NCI-H1105 (cell line): ENCODE measurements at regions not wholly inside any gene's neighbourhood (a gene's known extent, or its start where the extent isn't known, plus 50 kb on each side); places are given as distances from the start of the nearest gene placed in this dataset.
"Not testable (repeated sequence)": the region's sequence is repeated elsewhere in the genome, so short reads cannot be mapped to it uniquely, and the experiment has no call there.

Experiments
- DNase-seq: peaks from one replicate; lab custom pipeline; 2025; lab: John Stamatoyannopoulos, UW

- not testable (repeated sequence) for DNase-seq
These were observed 390.6 kb downstream of the PRIM2 start for GRCh38 chr6:57708061-57708460.

- DNase-seq, result not testable (repeated sequence)
These were observed 405.1 kb downstream of the PRIM2 start for GRCh38 chr6:57722546-57722945.

- not testable (repeated sequence) for DNase-seq
These were observed 406.5 kb downstream of the PRIM2 start for GRCh38 chr6:57723815-57724401.

- DNase-seq, result not testable (repeated sequence)
These were observed 412.0 kb downstream of the PRIM2 start for GRCh38 chr6:57729407-57729806.

GRCh38 chr6:57730726-57731125 is 413.3 kb downstream of the PRIM2 start:
- peak; percentile 1 for DNase-seq

- DNase-seq, result not testable (repeated sequence)
These were observed 430.3 kb downstream of the PRIM2 start for GRCh38 chr6:57747716-57748115.

- not testable (repeated sequence) for DNase-seq
These were observed 442.4 kb downstream of the PRIM2 start for GRCh38 chr6:57759850-57760249.

- not testable (repeated sequence) for DNase-seq
These were observed 475.4 kb downstream of the PRIM2 start for GRCh38 chr6:57792720-57793397.

- not testable (repeated sequence) for DNase-seq
These were observed 475.9 kb downstream of the PRIM2 start for GRCh38 chr6:57793398-57793762.

GRCh38 chr6:57799703-57800479 is 482.5 kb downstream of the PRIM2 start:
- not testable (repeated sequence) for DNase-seq

- DNase-seq, result not testable (repeated sequence)
These were observed 491.2 kb downstream of the PRIM2 start for GRCh38 chr6:57808581-57808980.

- DNase-seq, result not testable (repeated sequence)
These were observed 492.0 kb downstream of the PRIM2 start for GRCh38 chr6:57809454-57809853.

- not testable (repeated sequence) for DNase-seq
These were observed 496.0 kb downstream of the PRIM2 start for GRCh38 chr6:57813271-57814075.

GRCh38 chr6:57815826-57816225 is 498.4 kb downstream of the PRIM2 start:
- not testable (repeated sequence) for DNase-seq

GRCh38 chr6:57821325-57821724 is 503.9 kb downstream of the PRIM2 start:
- DNase-seq, result not testable (repeated sequence)

GRCh38 chr6:57822448-57822847 is 505.0 kb downstream of the PRIM2 start:
- DNase-seq, result not testable (repeated sequence)

- DNase-seq, result no peak
These were observed 505.5 kb downstream of the PRIM2 start for GRCh38 chr6:57822896-57823358.

- DNase-seq, result peak; percentile 32
These were observed 520.3 kb downstream of the PRIM2 start for GRCh38 chr6:57837622-57838209.

- DNase-seq, result not testable (repeated sequence)
These were observed 524.1 kb downstream of the PRIM2 start for GRCh38 chr6:57841551-57841950.

GRCh38 chr6:57853745-57854407 is 536.4 kb downstream of the PRIM2 start:
- not testable (repeated sequence) for DNase-seq
